HG03442 (cell line): ENCODE measurements at regions not wholly inside any gene's neighbourhood (a gene's known extent, or its start where the extent isn't known, plus 50 kb on each side); places are given as distances from the start of the nearest gene placed in this dataset.
"Not testable (repeated sequence)": the region's sequence is repeated elsewhere in the genome, so short reads cannot be mapped to it uniquely, and the experiment has no call there.

Experiments used
- ATAC-seq: cut with Tn5 transposase; IDR thresholded peaks from one replicate; pipeline ENCODE4 v1.9.1; 2021; ENCODE audit warnings: mild to moderate bottlenecking, moderate library complexity; ENCODE audit not compliant: unreplicated experiment

DNA sequence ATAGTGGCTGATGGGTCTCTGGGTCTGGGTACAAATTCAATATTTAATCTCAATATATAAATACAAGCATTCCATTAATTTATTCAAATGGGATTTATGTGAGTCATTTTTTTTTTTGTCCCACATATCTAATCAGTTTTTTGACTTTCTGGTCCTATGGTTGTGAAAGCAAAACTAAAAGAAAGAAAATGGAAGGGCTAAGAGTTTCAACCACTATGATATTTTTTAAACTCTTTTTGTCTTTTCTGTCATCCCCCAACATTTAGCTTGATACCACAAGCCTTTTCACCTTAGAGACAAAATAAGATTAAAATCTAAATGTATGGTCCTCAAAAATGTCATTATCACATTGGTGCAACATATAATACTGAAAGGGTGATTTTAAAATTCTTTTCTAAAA lies 602.7 kb upstream of the CHRM3 start:
- ATAC-seq: no peak

DNA sequence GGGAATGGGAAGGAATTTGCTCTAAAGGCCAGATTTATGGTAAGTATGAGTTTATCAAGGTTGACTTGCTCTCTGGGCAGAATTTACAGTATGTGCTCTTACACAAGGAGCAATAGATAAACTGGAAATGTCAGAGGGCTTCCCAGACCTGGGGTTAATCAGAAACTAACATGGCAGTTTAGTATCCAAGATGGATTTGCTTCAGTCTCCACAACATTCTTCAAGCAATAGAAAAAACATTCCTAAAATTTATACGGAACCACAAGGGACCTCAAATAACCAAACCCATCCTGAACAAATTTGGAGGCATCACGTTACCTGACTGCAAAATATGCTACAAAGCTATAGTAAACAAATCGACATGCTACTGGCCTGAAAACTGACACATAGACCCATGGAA lies 606.7 kb upstream of the CHRM3 start:
- no peak for ATAC-seq

DNA sequence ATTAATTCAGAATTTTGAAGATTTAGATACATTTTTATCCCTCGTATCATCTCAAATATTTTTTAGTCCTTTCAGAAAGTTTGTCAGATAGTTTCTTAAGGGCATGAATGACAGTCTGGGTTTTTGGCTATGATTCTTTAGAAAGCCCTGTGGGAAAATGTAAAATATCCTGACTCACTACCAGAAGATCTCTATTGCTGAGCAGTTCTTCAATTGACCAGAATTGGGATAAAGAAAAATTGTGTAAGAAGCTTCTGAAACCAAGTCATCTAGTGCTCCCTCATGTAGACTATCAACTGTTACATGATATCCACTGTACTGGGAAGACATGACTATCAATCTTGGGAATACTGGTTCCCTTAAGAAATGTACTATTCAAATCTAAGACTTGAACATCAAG lies 608.3 kb upstream of the CHRM3 start:
- no peak for ATAC-seq

DNA sequence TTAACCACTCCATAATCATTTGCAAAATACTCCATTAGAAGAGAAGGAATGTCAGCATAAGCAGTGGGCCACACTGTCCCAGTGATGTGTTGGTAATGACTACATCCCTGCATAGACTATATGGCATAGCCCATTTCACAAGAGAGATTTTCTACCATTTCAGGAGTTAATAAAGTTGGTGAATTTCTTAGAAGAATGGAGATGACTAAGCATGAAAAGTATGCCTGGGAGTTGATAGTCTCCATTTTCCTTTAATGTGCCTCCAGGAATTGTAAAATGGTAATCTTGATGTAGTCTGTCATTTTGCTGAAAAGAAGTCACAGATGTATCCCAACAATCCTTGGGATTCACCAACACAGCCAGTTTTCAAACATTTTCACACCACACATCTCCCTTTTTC lies 608.8 kb upstream of the CHRM3 start:
- ATAC-seq: no peak

DNA sequence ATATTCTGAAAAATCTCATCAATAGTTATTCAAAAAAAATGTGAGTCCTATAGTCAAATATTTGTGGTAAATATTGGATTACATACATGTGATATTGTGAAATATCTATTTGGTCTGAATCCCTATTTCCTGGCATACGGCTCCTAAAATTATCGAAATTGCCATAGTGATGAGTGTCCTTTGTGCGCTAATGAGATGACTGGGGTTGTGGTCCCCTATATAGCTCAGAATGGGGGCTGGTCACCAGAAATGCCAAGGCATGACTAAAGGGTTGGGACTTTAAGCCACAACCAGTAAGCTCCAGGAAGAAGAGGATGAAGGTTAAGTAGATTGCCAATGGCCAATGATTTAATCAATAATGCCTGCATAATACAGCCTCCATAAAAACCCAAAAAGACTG lies 610.2 kb upstream of the CHRM3 start:
- no peak for ATAC-seq

DNA sequence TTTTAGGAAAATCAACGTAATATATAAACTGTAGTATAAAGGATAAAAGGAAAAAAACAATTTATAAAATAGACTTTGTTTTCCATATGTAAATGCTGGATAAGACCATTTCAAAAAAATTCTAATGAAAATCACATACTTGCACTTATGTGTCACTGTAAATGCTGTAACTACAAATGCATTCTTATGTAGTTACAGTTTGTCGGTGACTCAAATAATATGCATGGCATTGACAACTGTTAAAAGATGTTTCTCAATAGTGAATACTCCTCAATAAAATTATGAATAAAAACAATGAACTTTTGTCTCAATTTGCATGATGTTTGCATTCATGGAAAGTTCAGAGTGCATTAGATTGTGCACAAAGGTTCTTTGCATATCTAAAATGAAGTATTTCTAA lies 614.0 kb upstream of the CHRM3 start:
- ATAC-seq: no peak

DNA sequence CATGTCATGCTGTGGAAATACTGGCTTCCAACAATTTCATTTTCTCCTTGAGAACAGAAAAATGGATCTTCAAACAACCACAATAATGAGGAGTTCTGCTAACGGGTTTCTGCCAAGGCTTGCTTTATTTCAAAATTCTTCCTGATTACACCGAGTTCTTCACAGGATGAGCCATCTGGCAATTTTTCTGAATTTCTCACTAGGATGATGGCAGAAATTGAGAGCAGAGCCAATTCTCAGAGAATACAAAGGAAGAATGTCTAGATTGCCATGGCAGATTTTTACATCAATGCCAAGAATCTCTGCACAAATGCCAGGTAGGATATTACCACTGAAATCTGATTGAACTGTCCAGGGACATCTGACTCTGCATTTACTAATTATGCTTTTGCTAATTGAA lies 619.0 kb upstream of the CHRM3 start:
- ATAC-seq: no peak

DNA sequence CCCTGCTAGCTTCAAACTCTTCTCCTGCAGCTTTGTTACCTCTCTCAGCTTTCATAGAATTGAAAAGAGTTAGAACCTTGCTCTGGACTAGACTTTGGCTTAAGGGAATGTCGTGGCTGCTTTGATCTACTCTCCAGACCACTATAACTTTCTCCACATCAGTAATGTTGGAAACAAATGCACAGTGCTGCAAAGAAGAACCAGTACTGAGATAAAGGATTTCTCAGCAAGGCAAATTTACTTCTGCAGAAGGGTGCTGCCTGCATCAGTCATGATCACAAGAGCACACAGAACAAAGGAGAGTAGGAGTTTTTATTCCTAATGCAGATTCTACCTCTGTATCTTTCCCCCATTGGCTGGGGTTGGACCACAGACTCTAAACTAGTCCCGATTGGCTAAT lies 621.6 kb upstream of the CHRM3 start:
- no peak for ATAC-seq

DNA sequence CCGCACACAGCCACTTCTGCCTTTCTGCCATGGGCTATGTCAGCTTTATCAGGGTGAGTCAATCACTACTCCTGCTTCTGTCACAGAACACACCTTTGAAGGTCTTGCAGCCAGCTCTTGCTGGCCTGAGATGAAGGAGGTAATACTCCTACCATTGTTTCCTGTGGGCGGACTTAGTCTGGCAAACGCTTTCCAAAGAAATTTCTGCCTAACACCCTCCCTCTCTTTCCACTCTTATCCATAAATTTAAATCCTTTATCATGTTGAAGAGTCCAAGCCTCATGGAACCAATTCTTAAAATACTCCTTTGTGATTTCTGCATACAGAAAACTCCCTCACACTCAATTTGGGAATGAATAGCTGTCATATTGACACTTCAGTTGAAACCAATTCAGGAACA lies 633.1 kb upstream of the CHRM3 start:
- ATAC-seq: no peak

DNA sequence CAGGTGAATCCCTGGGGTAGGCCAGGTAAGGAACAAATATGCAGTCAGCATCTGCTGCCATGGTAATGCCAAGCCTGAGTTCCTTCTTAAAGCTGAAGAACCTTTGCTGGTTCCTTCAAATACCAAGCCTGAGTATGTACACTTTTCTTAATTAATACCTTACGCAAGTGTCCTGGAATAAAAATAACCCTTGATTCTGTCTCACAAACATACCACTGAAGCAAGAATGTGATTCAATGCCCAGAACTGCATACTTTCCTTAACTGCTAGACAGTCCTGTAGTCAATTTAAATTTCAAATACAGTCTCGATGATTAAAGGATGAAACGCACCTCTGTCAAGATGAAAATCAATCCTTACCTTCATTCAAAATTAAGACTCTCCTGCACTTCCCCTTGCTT lies 634.0 kb upstream of the CHRM3 start:
- no peak for ATAC-seq

DNA sequence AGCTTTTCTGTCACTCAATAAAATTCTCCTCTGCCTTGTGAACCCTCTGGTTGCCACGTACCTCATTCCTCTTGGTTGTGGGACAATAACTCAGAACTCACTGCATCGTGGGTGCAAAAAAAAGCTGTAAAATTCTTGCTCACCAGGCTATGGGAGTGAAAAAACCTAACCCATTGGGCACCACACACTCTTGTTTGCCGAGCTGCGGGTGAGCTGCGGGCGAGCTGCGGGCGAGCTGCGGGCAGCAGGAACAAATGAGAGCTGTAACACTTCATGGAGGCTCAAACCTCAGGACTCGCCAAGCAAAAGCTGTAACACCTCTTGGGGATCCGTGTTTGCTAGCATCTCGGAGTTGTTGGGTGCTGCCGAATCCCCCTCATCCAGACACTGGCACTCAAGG lies 641.3 kb upstream of the CHRM3 start:
- no peak for ATAC-seq

DNA sequence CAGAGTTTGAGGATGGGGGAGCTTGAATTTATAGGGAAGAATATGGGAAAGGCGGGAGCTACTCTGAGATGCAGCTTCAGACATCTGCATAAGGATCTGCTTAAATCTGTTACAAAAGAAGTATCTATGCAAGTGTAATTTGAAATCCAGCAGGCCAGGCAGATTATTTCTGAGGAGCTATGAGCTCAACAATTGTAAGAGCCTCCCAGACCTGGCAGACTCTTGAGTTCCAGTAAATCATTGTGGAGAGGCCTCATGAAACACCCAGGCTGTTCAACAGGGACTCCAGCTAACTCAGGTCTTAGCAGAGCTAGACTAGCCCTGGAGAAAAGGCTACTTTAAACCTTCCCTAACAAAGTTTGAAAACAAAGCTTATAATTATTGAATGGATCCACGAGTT lies 647.5 kb upstream of the CHRM3 start:
- no peak for ATAC-seq

DNA sequence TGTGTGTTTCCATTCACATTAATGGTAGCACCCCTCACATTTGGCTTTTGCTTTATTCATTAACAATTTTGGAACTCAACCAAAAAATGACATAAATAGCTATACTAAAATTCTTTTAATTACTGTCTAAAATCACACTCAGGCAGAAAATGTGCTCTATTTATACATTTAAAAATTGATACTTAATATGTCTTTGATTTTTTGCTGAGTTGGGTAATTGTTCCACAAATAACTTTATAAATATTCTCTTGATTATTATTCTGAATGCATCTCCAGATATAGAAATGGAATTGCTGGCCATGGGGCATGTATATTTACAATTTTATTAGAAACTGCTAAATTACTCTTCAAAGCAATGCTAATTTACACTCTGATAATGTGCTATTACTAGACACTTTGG lies 658.7 kb upstream of the CHRM3 start:
- ATAC-seq: no peak

DNA sequence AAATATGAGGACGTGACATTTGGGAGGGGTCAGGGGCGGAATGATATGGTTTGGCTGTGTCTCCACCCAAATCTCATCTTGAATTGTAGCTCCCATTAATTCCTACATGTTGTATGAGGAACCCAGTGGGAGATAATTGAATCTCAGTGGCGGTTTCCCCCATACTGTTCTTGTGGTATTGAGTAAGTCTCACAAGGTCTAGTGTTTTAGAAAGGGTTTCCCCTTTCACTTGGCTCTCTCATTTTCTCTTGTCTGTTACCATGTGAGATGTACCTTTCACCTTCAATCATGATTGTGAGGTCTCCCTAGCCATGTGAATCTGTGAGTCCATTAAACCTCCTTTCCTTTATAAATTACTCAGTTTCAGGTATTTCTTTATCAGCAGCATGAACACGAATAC lies 663.6 kb upstream of the CHRM3 start:
- no peak for ATAC-seq

DNA sequence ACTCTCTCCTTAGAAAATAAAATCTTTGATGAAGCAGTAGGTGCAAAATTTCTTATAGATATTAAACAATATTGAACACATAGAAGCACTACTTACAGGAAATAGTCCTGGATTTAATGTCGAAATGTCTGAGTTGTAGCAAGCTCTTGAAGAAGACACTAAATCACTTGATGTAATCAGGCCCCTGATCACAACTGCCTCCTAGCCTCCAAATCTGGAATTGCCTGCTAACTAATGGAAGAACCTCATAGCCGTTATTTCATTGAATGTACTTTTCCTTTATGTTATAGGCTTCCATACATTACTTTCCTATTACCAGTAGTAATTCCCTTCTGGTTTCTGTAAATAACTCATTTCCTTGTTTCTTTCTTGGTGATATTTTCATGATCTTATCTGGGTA lies 675.7 kb upstream of the CHRM3 start:
- ATAC-seq: no peak

DNA sequence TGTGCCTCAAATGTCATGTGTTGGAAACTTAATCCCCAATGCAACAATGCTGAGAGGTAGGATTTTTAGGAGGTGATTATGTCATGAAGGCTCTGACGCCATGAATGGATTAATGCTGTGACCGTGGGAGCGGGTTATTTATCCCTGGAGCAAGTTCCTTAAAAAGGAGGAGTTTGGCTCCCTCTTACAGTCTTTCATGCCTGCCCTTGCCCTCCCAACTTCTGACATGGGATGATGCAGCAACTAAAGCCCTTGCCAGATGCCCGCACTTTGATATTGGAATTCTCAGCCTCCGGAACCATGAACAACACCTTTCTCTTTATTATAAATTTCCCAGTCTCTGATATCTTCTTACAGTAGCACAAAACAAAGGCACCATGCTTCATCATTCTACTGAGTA lies 685.3 kb upstream of the CHRM3 start:
- no peak for ATAC-seq

DNA sequence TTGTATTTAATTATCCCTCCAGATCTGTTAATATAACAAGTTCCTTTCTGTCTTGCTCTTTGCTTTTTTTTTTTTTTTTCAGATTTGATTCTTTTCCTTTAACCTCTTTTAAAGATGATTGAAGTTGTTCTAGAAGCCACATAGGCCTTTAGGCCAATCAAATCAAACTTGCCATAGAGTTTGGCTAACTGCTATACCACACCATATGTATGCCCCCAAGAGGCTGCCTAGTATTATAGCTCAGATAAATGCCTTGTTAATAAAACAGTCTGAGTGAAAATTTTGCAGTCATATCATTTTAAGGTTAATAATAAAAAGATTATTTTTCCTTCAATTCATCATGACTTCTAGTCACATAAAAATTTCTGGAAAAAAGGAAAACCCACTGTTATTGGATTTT lies 696.0 kb upstream of the CHRM3 start:
- ATAC-seq: no peak

DNA sequence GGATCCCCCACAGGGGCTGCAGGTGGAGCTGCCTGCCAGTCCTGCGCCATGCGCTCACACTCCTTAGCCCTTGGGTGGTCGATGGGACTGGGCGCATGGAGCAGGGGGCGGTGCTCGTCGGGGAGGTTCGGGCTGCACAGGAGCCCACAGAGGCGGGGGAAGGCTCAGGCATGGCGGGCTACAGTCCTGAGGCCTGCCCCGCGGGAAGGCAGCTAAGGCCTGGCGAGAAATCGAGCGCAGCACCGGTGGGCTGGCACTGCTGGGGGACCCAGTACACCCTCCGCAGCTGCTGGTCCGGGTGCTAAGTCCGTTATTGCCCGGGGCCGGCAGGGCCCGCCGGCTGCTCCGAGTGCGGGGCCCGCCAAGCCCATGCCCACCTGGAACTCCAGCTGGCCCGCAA lies 701.8 kb upstream of the CHRM3 start:
- not testable (repeated sequence) for ATAC-seq

DNA sequence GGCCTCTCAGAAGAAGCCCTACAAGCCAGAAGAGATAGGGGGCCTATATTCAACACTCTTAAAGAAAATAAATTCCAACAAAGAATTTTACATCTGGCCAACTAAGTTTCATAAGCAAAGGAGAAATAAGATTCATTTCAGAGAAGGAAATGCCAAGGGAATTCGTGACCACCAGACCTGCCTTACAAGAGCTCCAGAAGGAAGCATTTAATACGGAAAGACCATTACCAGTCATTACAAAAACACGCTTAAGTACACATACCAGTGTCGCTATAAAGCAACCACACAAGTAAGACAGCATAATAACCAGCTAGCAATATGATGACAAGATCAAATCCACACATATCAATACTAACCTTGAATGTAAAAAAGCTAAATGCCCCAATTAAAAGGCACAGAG lies 704.9 kb upstream of the CHRM3 start:
- ATAC-seq: no peak

DNA sequence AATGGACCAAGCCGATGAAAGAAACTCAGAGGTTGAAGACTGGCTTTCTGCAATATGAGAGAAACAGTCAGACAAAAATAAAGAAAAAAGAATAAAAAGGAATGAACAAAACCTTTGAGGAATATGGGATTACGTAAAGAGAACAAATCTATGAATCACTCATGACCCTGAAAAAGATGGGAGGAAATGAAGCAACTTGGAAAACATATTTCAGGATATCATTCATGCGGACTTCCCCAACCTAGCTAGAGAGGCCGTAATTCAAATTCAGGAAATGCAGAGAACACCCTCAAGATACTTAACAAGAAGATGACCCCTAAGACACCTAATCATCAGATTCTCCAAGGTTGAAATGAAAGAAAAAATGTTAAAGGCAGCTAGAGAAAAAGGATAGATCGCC lies 705.3 kb upstream of the CHRM3 start:
- no peak for ATAC-seq

DNA sequence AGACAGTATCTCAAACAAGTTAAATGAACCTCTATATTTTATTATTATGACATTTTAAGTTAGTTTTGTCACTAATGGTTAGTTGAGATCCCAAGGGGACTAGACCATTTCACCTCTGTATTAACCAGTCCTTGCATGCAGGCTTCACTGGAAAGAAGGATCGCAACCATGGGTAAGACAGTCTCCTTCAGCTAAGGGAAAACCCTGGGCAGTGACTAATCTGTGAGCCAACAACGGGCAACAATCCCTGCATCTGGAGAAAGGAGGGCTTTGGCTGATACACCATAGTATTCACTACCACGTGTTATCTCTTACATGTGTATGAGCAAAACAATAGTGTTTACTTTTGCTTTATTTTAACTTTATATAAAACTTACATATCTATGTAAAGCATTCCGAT lies 708.8 kb upstream of the CHRM3 start:
- no peak for ATAC-seq

DNA sequence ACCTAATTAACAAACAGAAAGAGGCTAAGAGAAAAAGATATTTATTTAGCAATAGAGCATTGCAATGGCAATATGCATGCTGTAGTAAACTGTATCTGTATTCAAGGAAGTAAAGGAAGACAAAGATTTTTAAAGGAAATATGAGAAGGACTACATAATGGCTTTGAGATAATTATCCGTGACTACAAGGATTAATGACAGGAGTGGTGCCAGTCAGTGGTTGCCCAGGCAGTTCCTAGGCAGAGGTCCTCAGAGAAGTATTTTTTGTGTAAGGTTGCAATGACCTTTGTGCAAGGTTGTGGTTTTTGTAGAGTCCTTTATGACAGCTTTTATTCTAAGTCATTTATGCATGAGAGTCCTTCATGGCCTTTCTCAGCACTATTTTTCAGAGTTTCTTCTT lies 711.1 kb upstream of the CHRM3 start:
- ATAC-seq: no peak

DNA sequence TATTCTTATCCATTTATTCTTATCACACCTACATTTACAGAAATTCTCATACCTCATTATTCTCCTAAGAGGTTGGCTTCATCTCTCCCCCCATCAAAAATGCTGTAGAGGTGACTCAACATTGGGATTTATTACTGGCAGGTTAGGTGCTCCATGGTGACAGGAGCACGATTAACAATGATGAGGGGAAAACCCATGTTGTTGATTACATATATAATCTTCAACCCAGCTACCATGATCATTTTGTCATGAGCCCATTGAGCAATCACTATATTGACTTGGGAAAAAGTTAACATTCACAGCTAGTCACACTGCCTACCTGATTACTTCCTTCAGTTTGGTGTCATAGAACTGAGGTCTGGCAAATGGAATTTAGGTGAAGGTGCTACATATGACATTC lies 712.1 kb upstream of the CHRM3 start:
- ATAC-seq: no peak

DNA sequence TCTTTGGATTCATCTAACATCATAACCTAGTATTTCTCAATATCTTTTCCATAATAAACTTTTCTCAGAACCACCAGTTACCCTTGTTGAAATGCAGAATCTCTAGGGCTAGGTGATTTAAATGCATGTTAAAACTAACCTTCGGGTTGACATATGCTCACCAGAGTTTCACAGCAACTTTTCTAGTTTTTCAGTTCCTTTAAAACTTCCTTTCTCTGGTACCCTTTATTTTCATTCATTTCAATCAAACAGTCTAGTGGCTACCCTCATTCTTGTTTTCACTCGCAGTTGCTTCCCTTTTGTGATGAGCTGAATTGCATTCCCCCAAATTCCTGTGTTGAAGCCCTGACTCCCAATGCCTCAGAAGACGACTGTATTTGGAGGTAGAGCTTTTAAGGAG lies 712.8 kb upstream of the CHRM3 start:
- ATAC-seq: no peak
